Right lobe of liver (tissue), 6 donors: ENCODE measurements at regions not wholly inside any gene's neighbourhood (a gene's known extent, or its start where the extent isn't known, plus 50 kb on each side); places are given as distances from the start of the nearest gene placed in this dataset.
A peak's percentile ranks its signal among the peaks of the same experiment; 100 is the strongest.

ENCODE experiments used
- ATAC-seq, 4 donors: fragments of 200-7000 bp; cut with Tn5 transposase; one replicate each; pipeline ENCODE4 v1.9.1; 2020; ENCODE audit warnings: mild to moderate bottlenecking in 4 of 4, moderate library complexity in 4 of 4
- DNase-seq, 3 donors: peaks; one replicate each; pipeline ENCODE4 v3.0.0-alpha.2; 2020
- H3K27ac ChIP-seq, 3 donors: fragments of 200-600 bp; one replicate each; pipeline ENCODE4 v1.8.0; 2022
- H3K27me3 ChIP-seq, 2 donors: fragments of 200-600 bp; one replicate each; pipeline ENCODE4 v1.8.0; 2022
- H3K36me3 ChIP-seq, 4 donors: fragments of 200-600 bp; sonication (generic) in 1 of 4; one replicate each; pipeline versions ENCODE4 v1.5.1 to v1.8.0; 2017 to 2022; ENCODE audit warnings: control low read depth in 1 of 4
- H3K4me1 ChIP-seq, 4 donors: fragments of 200-600 bp; sonication (generic) in 1 of 4; one replicate each; pipeline versions ENCODE4 v1.5.1 to v1.8.0; 2017 to 2022; ENCODE audit warnings: control low read depth in 1 of 4
- H3K4me3 ChIP-seq, 3 donors: fragments of 200-600 bp; one replicate each; pipeline ENCODE4 v1.8.0; 2022
- H3K9me3 ChIP-seq, 4 donors: fragments of 200-600 bp; sonication (generic) in 1 of 4; one replicate each; pipeline versions ENCODE4 v1.5.1 to v1.8.0; 2017 to 2022; ENCODE audit warnings: control low read depth in 1 of 4
- POLR2A ChIP-seq: fragments of 450-650 bp; IDR thresholded peaks from one replicate; pipeline ENCODE4 v1.6.1; 2017; ENCODE audit warnings: antibody characterized with exemption, mild to moderate bottlenecking
- WGBS: methylation state at CpG from one replicate; pipeline ENCODE4 v1.1.6; 2018; ENCODE audit warnings: low coverage, low lambda C conversion rate; ENCODE audit not compliant: insufficient coverage; ENCODE audit errors: missing lambda C conversion rate; 5-methylcytosine and 5-hydroxymethylcytosine counted together
- intact Hi-C, 2 donors: fragments of 100-400 bp; cut with DNase I; formaldehyde crosslinking; loops; one replicate each; pipeline versions ENCODE4 v1.11.2 to v1.14.1; 2022
- TF ChIP-seq, protein P1 (sequence below), 4 donors: fragments of 200-600 bp in 3 of 4; fragments of 450-650 bp in 1 of 4; IDR thresholded peaks; one replicate each; pipeline versions ENCODE4 v1.5.1 to v1.8.0; 2016 to 2022; ENCODE audit warnings: antibody characterized with exemption in 4 of 4, mild to moderate bottlenecking in 2 of 4
- donor health status: DM: no; HTN: yes; CAD: no.
- donor health status: DM: no; HTN: no; CAD: no.
- donor health status: DM: no; HTN: no; CAD: no.
- donor health status: DM: no; HTN: yes; CAD: no.
- donor health status: DM: no; HTN: yes; CAD: no.

- peak in 2 of 4 donors; percentile 6 to 28 for ATAC-seq
Observed at GRCh38 chr2:149816756-149817551, 229.4 kb upstream of the MMADHC start.

GRCh38 chr2:149815941-149816340, 228.4 kb upstream of the MMADHC start:
- no peak for ATAC-seq
- intact Hi-C loops = no loop called here
- Histone ChIP-seq H3K9me3 (no peaks in the 10 kb centered on the region), H3K27me3 (no peaks in the 10 kb centered on the region), H3K27ac (no peak overlapping the region), H3K4me1 (peaks cover 0 to 12% (median 5%) of the 10 kb centered on the region in 4 donors), H3K4me3 (no peak overlapping the region), H3K36me3 (no peaks in the 10 kb centered on the region)
- DNase-seq = no peak
- 80% methylated on average over 1 of the region's 1 CpG for WGBS
- TF ChIP-seq POLR2A = no peak
- TF ChIP-seq, protein P1, sequence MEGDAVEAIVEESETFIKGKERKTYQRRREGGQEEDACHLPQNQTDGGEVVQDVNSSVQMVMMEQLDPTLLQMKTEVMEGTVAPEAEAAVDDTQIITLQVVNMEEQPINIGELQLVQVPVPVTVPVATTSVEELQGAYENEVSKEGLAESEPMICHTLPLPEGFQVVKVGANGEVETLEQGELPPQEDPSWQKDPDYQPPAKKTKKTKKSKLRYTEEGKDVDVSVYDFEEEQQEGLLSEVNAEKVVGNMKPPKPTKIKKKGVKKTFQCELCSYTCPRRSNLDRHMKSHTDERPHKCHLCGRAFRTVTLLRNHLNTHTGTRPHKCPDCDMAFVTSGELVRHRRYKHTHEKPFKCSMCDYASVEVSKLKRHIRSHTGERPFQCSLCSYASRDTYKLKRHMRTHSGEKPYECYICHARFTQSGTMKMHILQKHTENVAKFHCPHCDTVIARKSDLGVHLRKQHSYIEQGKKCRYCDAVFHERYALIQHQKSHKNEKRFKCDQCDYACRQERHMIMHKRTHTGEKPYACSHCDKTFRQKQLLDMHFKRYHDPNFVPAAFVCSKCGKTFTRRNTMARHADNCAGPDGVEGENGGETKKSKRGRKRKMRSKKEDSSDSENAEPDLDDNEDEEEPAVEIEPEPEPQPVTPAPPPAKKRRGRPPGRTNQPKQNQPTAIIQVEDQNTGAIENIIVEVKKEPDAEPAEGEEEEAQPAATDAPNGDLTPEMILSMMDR (IDR thresholded peaks at IDR 0.05) = no peak

More at GRCh38 chr2:149816756-149817551, 229.4 kb upstream of the MMADHC start:
- Histone ChIP-seq H3K4me1 (peaks cover 0 to 12% (median 5%) of the 10 kb centered on the region in 4 donors), H3K36me3 (no peaks in the 10 kb centered on the region), H3K27me3 (no peaks in the 10 kb centered on the region), H3K27ac (no peak overlapping the region), H3K4me3 (no peak overlapping the region), H3K9me3 (no peaks in the 10 kb centered on the region)
- no peak for DNase-seq
- 75% methylated on average over 1 of the region's 1 CpG for WGBS
- TF ChIP-seq POLR2A = no peak
- TF ChIP-seq, protein P1 (IDR thresholded peaks at IDR 0.05) = no peak
- intact Hi-C loops = no loop called here

- ATAC-seq (no peak), DNase-seq (no peak)
- 88% methylated on average over 3 of the region's 3 CpGs for WGBS
- intact Hi-C loops = no loop called here
- Histone ChIP-seq H3K27me3 (no peaks in the 10 kb centered on the region), H3K4me1 (peaks cover 0 to 12% (median 5%) of the 10 kb centered on the region in 4 donors), H3K9me3 (no peaks in the 10 kb centered on the region), H3K27ac (no peak overlapping the region), H3K36me3 (no peaks in the 10 kb centered on the region), H3K4me3 (no peak overlapping the region)
- TF ChIP-seq, protein P1 (IDR thresholded peaks at IDR 0.05) = no peak
- no peak for TF ChIP-seq POLR2A
Observed at GRCh38 chr2:149814901-149815300, 227.3 kb upstream of the MMADHC start.

DNA sequence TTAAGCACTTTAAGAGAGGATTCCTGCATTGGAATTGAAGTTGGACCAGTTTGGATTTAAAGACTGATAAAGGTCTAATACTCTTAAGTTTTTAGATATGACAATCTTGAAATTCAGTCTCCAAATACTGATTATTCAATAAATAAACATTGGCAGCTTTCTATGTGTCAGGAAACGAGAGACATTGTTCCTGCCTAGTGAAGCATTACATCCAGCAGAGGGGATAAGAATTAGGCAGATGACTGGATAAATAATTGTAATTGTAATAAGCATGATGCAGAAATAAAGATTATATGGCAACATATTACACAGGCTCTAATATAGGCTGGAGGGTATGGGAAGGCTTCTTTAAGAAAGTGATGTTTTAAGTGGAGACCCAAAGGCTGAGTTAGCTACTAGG, 226.5 kb upstream of the MMADHC start:
- no peak for TF ChIP-seq POLR2A
- TF ChIP-seq, protein P1 (IDR thresholded peaks at IDR 0.05) = no peak
- Histone ChIP-seq H3K27ac (no peak overlapping the region), H3K36me3 (no peaks in the 10 kb centered on the region), H3K9me3 (no peaks in the 10 kb centered on the region), H3K4me3 (no peak overlapping the region), H3K27me3 (no peaks in the 10 kb centered on the region), H3K4me1 (peaks cover 0 to 12% (median 5%) of the 10 kb centered on the region in 4 donors)
- 44% methylated on average over 1 of the region's 1 CpG for WGBS
- ATAC-seq (no peak), DNase-seq (no peak)
- intact Hi-C loops = no loop called here
